ENCODE measurements at regions not wholly inside any gene's neighbourhood (a gene's known extent, or its start where the extent isn't known, plus 50 kb on each side); places are given as distances from the start of the nearest gene placed in this dataset.

- Histone ChIP-seq H3K27me3 (no peaks in the 10 kb centered on the region), H3K4me1 (no peaks in the 10 kb centered on the region), H3K4me3 (no peak overlapping the region), H3K36me3 (no peaks in the 10 kb centered on the region), H3K9me3 (no peaks in the 10 kb centered on the region), H3K27ac (no peak overlapping the region)
- WGBS, 4 donors, result 73 to 81% (median 76%) methylated on average over 5 of the region's 5 CpGs
- ATAC-seq (no peak), DNase-seq (no peak)
- intact Hi-C loops (cut with DNase I), result no loop called here
- no peak for TF ChIP-seq POLR2A (IDR thresholded peaks at IDR 0.05)
- TF ChIP-seq CTCF (IDR thresholded peaks at IDR 0.05), result no peak
These were observed 264.4 kb downstream of the UQCRFS1 start for GRCh38 chr19:28948566-28948965.

GRCh38 chr19:28948026-28948425, 264.9 kb downstream of the UQCRFS1 start:
- no peak overlapping the region for H3K4me3 ChIP-seq
- no peak for TF ChIP-seq CTCF (IDR thresholded peaks at IDR 0.05)
- no peak for TF ChIP-seq POLR2A (IDR thresholded peaks at IDR 0.05)
- H3K4me1 ChIP-seq, result no peaks in the 10 kb centered on the region
- ATAC-seq, result no peak
- H3K27ac ChIP-seq, result no peak overlapping the region
- H3K36me3 ChIP-seq, result no peaks in the 10 kb centered on the region
- H3K9me3 ChIP-seq, result no peaks in the 10 kb centered on the region
- no peaks in the 10 kb centered on the region for H3K27me3 ChIP-seq
- intact Hi-C loops (cut with DNase I), result no loop called here
- 71 to 77% (median 72%) methylated on average over 13 of the region's 13 CpGs for WGBS, 4 donors
- DNase-seq, result no peak

- intact Hi-C loops (cut with DNase I), result no loop called here
- Histone ChIP-seq H3K27ac (no peak overlapping the region), H3K4me1 (peaks cover 0 to 18% (median 0%) of the 10 kb centered on the region in 12 donors), H3K27me3 (no peaks in the 10 kb centered on the region), H3K9me3 (no peaks in the 10 kb centered on the region), H3K36me3 (no peaks in the 10 kb centered on the region), H3K4me3 (no peak overlapping the region)
- DNase-seq (no peak), ATAC-seq (no peak)
- WGBS, 4 donors, result 80 to 85% (median 83%) methylated on average over 8 of the region's 8 CpGs
- no peak for TF ChIP-seq POLR2A (IDR thresholded peaks at IDR 0.05)
- no peak for TF ChIP-seq CTCF (IDR thresholded peaks at IDR 0.05)
These were observed 269.3 kb downstream of the UQCRFS1 start for GRCh38 chr19:28943651-28944050.

GRCh38 chr19:28941833-28942232, 271.1 kb downstream of the UQCRFS1 start:
- Histone ChIP-seq H3K27me3 (no peaks in the 10 kb centered on the region), H3K27ac (no peak overlapping the region), H3K4me1 (peaks cover 0 to 18% (median 0%) of the 10 kb centered on the region in 12 donors), H3K4me3 (no peak overlapping the region), H3K36me3 (no peaks in the 10 kb centered on the region), H3K9me3 (no peaks in the 10 kb centered on the region)
- WGBS, 4 donors, result 36 to 47% (median 42%) methylated on average over 11 of the region's 11 CpGs
- intact Hi-C loops (cut with DNase I), result no loop called here
- TF ChIP-seq POLR2A (IDR thresholded peaks at IDR 0.05) (no peak), CTCF (IDR thresholded peaks at IDR 0.05) (no peak)
- ATAC-seq, result no peak
- DNase-seq, result no peak

Measured in heart left ventricle (tissue), 16 donors.